GM21717 (cell line): ENCODE measurements at regions not wholly inside any gene's neighbourhood (a gene's known extent, or its start where the extent isn't known, plus 50 kb on each side); places are given as distances from the start of the nearest gene placed in this dataset.

Experiments
- ATAC-seq: cut with Tn5 transposase; IDR thresholded peaks from one replicate; pipeline ENCODE4 v1.9.1; 2021; ENCODE audit warnings: mild to moderate bottlenecking, moderate library complexity; ENCODE audit not compliant: unreplicated experiment

DNA sequence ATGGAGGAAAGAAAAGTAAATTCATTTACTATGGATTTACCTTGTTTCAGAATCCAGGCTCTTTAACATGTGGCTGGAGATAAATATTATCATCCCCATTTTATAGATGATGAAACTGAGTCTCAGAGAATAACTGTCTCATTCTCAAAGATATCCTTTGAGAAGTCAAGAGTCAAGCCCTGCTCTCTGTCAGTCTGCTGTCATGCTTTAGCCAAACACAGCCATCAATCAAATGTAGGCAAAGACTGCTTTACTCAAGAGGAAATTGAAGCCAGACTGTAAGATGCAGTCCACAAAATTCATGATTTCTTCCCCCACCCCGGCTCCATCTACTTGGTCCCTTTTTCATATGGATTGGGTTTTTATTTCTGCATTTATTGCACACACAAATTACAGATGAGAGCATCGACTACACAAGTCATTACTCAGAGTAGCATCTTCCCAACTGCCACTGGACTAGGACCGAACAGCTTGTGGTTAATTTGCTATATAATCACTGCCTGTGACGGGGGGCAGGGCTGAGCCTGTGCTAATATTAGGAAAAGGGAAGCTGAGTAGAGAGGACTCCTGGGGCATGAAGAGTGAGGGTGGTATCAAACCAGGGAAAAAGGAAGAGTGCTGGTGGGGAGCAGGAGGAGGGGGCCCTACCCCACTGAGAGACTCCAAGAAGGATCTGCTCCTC lies 102.7 kb upstream of the TOP1 start:
- ATAC-seq = no peak

DNA sequence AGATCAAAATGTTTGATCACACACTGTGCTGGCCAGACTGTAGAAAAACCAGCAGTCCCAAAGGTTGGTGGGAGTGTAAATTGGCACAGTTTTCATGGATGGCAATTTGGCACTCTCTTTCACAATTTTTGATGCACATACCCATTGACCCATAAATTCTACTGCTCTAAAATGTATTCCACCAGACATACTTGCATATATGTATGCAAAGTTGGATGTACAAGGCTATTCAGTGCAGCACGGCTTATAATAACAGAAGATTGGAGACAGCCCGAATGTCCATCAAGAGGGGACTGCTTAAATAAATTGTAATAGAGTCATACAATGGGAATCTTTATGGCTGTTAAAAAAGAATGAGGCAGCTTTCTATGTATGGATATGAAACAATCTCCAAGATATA lies 101.7 kb upstream of the TOP1 start:
- no peak for ATAC-seq

DNA sequence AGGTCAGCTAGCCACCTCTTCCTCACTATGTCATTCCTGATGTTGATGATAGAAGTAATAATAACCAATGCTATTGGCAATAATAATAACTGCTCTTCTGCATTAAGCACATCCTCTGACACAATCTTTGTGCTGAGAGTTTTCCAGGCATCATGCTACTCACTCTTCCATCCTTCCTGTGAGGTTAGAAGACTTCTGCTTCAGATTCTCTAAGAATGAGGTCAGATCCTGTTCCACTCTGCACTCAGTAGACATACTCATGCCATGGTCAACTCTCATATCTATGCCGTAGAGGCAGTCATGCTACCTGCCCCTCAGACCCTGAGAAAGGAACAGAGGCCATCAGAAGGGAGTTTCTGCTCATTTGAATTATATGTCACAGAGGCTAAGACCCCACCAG lies 98.1 kb upstream of the TOP1 start:
- ATAC-seq = no peak

DNA sequence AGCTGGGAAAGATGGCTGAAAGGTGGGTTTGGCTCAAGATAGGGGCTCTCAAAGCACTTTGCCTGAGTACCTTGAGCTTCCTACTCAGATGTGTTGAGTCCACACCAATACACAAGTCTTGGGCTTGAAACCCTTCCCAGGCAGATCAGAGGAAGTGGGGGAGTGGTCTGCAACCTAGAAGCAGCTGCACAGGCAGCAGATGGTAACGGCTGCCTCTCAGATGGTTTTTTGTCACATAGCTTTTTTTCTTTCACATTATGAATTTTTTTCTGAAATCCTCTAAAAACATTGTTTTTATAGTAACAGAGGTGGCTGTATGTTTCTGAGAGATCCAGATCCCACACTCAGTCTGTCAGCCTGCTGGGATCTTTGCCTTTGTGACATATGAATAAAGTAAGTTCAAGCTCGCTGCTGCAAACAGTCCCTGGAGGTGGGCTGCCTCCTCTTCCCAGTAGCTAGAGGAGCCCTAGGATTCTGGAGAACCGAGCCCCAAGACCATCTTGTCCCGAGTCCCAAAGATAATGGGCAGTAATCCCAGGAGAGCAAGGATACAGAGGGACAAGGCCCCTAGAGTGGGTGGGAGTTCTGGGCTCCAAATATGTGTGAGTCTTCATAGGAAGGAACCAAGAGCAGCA lies 97.1 kb upstream of the TOP1 start:
- ATAC-seq = no peak

DNA sequence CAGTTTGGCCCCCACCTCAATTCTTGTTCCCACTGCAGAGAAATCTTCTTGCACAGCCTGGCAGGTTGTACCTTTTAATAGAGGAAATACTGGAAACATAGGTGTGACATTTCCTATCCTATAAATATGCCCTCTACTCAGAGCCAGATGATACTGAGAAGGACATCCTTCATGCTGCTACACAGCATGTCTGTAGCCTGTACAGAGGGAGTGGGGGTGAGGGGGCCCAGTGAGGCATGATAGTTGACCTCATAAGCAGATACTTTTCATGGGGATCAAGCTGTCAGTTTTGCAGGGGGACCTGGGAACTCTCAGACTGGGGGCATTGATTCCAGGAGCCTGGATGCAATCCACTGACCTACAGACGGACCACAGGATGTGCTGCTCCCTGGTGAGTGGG lies 96.2 kb upstream of the TOP1 start:
- ATAC-seq = no peak

DNA sequence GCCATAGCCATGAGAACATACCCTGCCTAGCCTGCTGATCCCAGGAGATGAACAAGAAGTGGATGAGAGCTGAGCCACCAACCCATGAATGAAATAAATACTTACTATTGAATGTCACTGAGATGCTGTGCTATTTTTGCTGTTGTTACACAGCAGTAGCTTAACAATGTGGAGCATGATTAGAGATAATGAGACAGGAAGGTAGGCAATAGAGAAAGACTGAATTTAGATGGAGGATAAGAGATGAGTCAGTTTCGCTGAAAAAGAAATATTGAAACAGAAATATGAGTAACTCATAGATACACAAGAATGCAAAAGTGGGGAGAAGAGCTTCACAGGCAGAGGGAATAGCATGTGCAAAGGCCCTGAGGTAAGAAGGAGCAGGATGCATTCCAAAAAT lies 94.9 kb upstream of the TOP1 start:
- no peak for ATAC-seq

DNA sequence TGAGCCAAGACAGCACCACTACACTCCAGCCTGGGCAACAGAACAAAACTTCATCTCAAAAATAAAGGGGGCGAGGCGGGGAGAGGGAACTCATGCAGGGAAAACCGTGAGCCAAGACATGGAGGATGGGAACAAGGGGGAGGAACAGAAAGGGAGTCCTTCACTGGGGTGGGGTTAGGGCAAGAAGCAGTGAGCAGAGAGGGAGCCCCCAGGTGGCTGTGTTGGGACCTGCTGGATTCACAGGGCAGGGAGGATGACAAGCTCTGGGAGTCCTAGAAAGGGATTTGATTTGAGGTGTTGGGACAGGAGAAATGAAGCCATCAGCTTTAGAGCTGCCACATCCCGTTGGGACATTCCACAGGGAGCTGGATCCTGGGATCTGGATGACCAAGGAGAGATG lies 90.6 kb upstream of the TOP1 start:
- no peak for ATAC-seq

DNA sequence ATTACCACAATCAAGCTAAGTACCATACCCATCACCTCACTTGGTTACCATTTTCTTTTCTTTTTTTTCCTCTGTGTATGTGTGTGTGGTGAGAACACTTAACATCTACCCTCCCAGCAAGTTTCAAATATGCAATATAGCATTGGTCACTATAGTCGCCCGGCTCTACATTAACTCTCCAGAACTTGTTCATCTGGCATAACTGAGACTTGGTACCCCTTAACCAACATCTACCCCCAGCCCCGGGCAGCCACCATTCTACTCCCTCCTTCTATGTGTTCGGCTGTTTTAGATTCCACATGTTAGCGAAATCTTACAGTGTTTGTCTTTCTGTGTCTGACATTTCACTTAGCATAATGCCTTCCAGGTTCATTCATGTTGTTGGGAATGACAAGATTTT lies 89.0 kb upstream of the TOP1 start:
- ATAC-seq = no peak

DNA sequence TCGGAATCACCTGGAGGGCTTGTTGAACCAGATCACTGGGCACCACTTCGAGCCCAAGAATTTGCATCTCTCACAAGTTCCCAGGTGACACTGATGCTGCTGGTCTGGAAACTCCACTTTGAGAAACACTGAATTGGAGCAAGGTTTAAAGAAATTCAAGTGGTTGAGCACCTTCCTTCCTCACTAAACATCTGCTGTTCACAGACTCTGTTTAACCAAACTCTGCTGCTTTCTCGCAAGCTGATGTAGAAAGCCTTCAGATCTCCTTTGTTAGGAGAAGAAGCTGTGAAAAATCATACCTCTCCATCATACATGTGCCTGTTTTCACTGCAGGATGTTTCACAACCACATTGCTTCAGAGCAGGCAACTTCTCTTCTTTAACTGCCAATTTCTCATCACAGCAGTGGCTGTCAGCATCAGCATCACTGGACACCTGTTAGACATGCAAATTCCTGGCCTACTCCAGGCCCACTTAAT lies 87.5 kb upstream of the TOP1 start:
- ATAC-seq = no peak

DNA sequence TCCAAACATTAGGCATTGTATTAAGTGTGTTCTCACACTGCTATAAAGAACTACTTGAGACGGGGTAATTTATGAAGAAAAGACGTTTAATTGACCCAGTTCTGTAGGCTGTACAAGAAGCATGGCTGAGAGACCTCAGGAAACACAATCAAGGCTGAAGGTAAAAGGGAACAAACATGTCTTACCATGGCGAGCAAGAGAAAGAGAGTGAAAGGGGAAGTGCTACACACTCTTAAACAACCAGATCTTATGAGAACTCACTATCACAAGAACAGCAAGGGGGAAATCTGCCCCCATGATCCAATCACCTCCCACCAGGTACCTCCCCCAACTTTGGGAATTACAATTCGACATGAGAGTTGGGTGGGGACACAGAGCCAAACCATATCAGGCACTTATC lies 86.6 kb upstream of the TOP1 start:
- no peak for ATAC-seq

DNA sequence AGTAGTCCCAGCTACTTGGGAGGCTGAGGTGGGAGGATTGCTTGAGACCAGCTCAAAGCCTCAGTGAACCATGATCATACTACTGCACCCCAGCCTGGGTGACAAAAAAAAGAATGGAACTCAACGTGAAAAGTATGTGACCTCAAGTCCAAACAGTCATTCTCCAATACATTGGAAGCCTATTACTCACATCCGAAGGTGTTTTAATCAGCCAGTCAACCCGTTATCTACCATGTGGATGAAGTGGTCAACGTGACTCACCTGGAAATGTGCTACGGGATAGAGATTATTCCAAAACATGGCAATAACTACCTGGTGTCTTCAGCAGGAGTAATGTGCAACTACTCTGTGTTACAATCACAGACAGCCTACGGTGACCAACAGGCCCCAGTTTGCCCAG lies 85.8 kb upstream of the TOP1 start:
- ATAC-seq = no peak

DNA sequence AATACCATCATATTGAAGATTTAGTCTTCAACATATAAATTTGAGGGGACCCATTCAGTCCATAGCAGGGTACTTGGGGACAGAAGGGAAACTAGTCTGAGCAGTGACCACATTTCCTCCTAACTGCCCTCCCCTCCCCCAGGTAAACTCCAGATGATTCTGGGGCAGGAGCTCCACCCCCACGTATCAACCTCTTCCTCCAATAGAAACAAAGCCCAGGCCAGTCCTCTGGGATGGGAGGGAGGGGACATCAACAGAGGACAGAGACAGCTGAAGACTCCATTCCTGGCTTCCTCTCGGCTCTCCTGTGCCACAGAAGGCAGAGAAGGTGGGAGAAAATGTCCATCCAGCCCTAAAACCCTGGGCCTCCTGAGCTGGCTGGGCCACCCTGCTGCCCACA lies 85.0 kb upstream of the TOP1 start:
- ATAC-seq = no peak

DNA sequence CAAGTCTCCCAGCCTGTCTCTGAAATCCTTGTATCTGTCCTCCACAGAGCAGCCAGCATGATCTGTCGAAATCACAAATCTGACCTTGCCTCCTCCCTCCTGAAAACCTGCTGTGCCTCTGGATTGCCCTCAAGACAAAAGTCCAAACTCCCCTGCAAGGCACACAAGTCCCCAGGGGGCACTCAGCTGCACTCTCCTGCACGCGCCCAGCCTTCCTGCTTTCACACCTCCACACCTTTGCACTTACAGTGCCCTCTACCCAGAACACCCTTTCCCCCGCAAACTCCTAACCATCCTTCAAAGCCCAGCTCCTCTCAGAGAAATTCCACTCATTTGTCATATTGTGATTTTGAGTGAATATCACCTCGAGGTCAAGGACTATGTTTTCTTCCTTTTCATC lies 83.4 kb upstream of the TOP1 start:
- ATAC-seq = no peak

DNA sequence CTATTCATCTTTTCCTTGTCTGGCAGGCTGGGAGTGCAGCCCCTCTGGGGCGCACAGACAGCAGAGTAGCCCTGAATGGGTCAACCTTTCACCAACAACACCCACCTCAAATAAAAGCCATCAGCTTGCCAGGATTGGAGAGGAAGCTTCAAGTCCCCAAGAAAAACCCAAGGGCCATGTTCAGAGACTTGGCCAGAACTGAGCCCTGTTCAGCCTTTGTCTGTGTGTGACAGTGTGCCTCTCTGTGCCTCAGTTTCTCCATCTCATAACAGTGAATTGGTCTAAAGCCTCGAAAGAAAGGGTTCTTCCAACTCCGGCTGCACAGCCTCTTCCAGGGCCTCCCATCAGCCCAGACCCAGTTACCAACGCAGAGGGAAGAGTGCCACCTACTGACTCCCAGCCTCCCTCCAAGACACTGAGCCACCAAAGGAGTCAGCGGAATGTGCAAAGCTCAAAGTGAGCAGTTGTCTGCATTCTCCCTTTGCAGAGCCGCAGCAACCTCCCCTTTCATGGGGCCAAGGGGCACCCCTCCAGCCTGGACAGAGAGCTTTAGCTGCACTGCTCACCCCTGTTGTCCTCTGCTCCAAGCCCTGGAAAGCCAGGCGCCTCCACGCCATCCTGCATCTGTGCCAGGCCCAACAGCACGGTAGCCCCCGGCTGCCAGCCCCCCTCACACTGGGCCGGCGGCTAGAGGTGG lies 82.7 kb upstream of the TOP1 start:
- no peak for ATAC-seq

DNA sequence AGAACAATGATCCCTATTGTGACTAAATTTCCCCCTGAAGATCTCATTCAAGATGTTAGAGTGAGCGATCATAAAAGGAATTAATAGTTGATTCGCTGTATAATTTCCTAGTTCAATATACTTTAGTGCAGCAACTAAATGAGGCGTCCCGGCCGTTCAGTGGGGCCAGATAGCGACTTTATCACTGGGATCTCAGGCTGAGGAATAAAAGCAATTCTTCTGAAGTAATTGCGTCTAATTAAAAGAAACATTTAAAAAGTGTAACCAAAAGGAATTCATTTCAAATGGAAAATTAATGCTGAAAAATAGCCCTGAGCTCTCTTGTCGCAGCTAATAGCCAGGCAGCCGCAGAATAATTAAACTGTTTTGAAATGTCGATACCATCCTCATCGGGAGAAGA lies 82.2 kb upstream of the TOP1 start:
- no peak for ATAC-seq

DNA sequence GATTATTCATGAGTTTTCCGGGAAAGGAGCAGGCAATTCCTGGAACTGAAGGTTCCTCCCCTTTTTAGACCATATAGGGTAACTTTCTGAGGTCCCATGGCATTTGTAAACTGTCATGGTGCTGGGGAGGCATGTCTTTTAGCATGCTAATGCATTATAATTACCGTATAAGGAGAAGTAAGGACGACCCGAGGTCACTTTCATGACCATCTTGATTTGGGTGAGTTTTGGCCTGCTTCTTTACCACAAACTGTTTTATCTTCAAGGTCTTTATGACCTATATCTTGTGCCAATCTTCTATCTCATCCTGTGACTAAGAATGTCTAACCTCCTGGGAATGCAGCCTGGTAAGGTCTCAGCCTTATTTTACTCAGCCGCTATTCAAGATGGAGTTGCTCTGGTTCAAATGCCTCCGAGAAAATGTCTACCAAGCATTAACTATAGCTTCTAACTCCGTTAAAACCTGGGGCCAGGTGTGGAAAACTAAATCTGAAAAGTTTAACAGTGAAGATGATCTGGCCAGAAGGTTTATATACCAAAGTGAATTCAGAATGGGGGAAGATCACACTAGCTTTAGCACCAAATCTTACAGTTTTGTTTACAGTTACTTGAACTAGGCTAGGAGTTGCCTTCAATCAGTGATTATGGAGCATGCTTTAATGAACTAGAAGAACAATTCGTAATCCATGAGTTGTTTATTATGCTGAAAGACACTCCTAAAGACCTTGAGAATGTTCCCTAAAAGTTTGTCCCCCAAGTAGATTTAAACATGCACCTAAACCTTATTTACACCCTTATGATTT lies 80.0 kb upstream of the TOP1 start:
- no peak for ATAC-seq

DNA sequence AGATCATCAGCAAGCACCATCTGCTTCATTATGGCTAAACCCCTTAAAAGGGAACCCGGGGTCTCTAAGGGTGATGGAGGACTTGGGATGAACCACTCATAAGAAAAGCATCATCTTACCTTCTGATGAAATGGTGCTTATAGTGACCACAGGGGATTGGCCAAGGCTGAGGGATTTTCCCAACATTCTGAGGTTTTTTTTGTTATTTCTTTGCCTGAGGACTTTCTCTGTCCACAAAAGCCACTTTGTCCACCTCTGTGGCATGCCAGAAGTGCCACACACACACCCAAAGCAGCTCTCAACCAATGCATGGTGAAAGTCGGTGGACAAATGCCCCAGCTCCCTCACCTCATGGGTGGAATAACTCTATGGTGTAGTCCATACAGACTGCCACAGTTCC lies 79.3 kb upstream of the TOP1 start:
- ATAC-seq = no peak

DNA sequence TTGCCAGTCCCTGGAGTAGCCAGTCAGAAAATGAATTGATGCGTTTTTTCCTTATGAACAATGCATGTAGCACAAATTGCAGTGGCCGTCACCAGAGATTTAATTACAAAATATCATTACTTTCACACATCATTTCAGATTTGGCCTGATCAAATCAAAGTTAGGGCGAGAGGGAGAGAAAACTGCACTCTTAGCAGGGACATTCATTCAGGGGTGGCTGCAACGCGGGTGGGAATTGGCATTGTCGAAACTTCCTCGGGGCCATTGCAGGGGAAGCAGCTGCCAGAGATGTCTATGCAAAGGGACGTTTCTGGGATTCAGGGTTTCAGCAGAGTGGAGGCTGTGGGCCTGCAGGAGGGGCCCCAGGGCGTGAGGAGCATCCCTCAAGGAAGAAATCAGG lies 76.5 kb upstream of the TOP1 start:
- no peak for ATAC-seq

DNA sequence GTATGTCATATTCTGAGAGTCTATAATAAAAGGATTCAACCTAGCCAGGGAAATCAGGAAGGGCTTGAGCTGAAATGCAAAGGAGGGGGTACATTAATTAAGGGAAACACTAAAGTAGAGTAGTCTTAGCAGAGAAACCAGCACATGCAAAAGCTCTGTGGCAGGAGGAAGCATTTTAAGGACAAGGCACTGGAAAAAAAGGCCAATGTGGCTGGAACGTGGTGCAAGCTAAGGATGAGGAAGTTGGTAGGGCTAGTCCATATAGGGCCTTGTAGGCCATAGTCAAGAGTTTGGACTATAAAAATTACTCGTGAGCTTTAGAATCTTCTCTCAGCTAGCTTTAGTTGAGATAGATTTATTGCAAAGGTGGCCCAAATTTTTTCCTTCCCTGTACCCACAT lies 75.2 kb upstream of the TOP1 start:
- no peak for ATAC-seq

DNA sequence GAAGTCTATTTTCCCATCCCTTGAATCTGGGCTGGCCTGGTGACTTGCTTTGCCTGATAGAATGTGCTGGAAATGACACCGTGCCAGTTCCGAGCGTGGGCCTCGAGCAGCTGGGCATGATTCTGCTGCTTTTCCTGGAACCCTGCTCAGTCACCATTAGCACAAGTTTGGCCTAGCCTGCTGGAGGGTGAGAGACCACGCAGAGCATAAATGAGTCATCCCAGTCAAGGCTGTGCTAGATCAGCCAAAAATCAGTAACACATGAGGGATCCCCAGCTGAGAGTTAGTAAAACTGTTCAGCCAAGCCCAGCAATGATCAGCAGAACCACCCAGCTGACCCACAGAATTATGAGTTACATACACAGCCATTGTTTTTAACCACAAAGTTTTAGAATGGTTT lies 74.8 kb upstream of the TOP1 start:
- no peak for ATAC-seq

DNA sequence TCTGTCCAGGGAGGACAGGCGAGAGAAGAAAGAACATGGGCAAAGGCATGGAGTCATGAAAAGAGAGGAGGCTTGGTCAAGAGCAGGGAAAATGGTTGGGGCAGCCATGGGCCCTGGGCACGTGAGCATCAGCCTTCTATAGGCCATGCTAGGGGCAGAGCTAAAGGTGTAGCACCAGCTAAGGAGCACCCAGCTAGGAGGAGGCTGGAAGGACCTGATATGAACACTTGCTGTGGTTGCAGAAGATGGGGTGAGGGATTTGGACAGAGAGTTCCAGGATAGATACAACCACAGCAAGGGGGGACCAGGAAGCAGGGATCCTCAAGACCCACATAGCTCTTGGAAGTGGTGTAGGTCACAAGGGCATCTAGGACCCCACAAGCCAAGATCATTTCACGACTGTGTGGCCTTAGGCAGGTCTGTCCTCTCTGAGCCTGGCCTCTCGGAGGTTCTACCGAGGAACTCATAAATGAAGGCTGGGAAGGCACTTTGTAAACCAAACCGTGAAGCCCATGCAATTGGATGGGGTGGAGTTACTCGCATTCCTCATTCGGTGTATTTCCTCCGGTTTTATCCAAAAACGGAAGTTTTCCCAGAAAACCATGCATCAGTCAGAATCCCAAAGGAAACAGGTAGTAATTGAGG lies 74.0 kb upstream of the TOP1 start:
- no peak for ATAC-seq
